ENCODE measurements at regions not wholly inside any gene's neighbourhood (a gene's known extent, or its start where the extent isn't known, plus 50 kb on each side); places are given as distances from the start of the nearest gene placed in this dataset.
"Not testable (repeated sequence)": the region's sequence is repeated elsewhere in the genome, so short reads cannot be mapped to it uniquely, and the experiment has no call there.

- no peak for DNase-seq
Measured at GRCh38 chr16:75837681-75838080, 111.4 kb upstream of the CPHXL start.

GRCh38 chr16:75841517-75841916 lies 115.2 kb upstream of the CPHXL start:
- DNase-seq = no peak

- no peak for DNase-seq
Measured at GRCh38 chr16:75847172-75847571, 120.9 kb upstream of the CPHXL start.

- DNase-seq = no peak
Measured at GRCh38 chr16:75854152-75854551, 127.9 kb upstream of the CPHXL start.

DNA sequence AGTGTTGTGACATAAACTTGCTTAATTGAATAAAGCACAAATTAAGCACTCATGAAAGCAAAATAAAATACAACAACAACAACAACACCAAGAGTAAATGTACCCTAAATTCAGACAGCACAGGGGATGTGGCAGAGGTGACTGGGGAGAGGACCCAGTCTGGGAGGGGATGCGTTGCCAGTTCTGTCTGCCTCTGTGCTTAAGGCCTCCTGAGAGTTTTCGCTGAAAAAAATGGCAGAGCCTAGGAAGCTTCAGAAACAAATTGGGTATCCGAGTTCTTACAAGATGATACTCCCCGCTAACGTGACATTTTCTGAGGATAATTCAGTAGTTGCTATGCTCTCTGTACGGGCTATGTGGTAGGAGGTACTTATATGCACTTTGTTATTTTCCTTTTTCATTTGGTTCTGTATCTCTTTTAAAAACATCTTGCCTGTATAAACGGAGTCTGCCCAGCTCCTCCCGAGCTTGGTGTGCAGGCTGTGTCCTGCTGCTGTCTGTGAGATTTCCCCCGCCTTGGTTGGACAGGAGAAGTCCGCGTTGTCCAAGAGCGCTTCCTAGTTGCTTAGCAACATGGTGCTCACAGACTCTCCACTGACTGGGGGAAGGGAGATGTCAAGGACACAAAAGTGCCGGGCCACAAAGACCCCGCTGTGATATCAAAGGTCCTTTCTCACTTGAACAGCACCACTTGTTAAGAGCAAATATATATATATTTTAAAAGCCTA lies 134.2 kb upstream of the CPHXL start:
- peak; percentile 50 for DNase-seq

DNA sequence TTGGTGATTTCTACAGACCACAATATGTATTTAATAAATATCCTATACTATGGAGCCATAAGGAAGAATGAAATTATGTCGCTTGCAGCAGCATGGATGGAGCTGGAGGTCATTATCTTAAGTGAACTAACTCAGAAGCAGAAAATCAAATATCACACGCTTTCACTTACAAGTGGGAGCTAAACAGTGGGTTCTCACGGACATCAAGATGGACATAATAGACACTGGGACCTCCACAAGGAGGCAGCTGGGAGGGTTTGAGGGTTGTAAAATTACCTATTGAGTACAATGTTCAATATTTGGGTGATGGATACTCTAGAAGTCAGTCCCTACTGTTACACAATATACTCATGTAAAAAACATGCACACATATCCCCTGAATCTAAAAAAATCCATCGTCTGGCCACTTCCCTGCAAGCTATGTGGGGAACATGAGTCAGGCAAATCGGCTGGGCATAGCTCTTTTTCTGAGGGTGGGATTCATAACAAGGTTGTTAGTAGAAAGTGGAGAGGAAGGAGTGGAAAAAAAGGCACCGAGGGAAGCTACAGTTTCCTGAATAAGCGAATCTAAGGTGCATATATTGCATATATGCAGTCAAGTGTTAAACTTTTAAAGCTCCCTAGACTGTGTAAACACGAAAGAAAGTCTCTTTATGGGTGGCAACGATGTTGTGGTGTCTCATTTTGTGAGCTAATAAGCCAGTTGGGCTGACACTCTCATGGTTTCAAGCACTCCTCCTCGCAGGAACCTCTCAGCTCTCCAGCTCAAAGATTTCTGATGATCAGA lies 135.2 kb upstream of the CPHXL start:
- DNase-seq = no peak

GRCh38 chr16:75862098-75862386 lies 135.8 kb upstream of the CPHXL start:
- no peak for DNase-seq

- no peak for DNase-seq
Measured at GRCh38 chr16:75864243-75864642, 138.0 kb upstream of the CPHXL start.

- DNase-seq = no peak
Measured at GRCh38 chr16:75865736-75866135, 139.4 kb upstream of the CPHXL start.

GRCh38 chr16:75868636-75869632 lies 142.6 kb upstream of the CPHXL start:
- no peak for DNase-seq

DNA sequence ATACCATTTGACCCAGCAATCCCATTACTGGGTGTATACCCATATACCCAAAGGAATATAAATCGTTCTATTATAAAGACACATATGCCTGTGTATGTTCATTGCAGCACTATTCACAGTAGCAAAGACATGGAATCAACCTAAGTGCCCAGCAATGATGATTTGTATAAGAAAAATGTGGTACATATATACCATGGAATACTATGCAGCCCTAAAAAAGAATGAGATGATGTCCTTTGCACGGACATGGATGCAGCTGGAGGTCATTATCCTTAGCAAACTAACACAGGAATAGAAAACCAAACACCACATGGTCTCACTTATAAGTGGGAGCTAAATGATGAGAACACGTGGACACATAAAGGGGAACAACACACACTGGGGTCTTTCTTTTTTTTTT lies 155.0 kb upstream of the CPHXL start:
- not testable (repeated sequence) for DNase-seq

GRCh38 chr16:75899163-75899562 lies 172.9 kb upstream of the CPHXL start:
- no peak for DNase-seq

- DNase-seq = no peak
Measured at GRCh38 chr16:75908331-75909117, 182.2 kb upstream of the CPHXL start.

DNA sequence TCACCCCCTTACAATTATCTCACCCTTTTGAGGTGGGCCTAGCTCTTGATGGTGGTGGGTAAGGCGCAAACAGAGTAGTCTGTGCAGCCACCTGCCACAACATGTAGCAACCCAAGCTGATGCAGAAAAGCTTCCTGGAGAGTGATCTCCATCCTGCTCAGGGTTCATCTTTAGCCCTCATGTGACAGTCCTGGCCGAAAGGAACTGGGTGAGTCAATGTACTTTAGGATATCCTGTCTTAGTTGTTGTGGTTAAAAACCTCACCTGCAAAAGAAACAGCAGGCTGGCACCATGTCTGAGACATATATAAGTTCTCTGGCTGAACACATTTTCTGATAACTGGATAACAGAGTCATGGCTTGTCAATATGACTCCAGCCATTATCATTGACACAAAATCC lies 183.5 kb upstream of the CPHXL start:
- DNase-seq = no peak

DNA sequence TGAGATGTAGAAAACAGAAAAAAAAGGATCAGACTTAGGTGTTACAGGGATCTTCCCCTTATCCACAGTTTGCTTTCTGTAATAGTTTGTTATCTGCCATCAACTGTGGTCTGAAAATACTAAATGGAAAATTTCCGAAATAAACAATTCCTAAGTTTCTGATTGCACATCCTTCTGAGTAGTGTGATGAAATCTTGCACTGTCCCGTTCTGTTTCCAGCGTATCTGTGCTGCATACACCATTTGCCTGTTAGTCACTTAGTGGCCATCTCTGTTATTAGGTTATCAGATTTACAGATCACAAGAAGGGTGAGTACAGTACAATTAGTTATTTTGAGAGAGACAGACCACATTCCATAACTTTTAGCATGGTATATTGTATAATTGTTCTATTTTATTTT lies 185.6 kb upstream of the CPHXL start:
- DNase-seq = no peak

GRCh38 chr16:75913958-75914357 lies 187.7 kb upstream of the CPHXL start:
- no peak for DNase-seq

DNA sequence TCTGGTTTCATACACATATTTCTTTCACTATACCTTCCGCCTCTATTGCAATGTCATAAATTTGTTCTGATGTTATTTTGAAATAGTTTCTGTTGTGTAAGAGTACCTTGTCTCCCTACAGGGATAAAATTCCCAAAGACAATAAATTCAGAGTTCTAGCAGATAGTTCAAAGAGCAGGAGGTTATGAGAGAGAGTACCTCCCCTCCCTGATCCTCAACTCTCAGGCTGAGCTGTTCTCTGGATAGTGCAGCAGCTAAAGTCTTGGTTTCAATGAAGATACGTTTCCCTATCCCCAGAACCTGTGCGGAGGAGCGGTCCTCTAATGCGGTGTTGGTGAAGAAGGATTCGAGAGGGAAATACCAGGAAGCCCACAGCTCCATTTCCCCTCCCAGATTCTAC lies 190.2 kb upstream of the CPHXL start:
- DNase-seq = no peak

GRCh38 chr16:75918109-75918508 lies 191.8 kb upstream of the CPHXL start:
- DNase-seq = no peak

DNA sequence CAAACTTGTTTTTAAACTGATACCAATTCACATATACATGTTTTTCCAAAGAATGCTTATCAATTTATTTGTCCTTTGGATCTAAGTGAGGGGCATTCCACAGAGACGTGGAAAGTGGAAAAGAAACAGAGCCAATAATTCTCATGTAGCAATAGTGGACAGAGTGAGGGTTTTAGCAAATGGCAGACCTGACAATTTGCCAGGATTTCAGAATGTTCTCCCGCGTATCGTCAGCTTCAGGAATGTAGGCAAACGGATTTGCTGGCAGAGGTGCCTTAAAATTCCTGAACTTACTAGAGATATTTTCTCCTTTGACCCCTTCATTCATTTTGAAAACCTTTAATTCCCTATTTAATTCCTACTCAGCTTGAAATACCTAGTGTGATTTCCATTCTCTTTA lies 193.4 kb upstream of the CPHXL start:
- DNase-seq = no peak

- no peak for DNase-seq
Measured at GRCh38 chr16:75921281-75921680, 195.0 kb upstream of the CPHXL start.

GRCh38 chr16:75922250-75922649 lies 196.0 kb upstream of the CPHXL start:
- DNase-seq = no peak

DNA sequence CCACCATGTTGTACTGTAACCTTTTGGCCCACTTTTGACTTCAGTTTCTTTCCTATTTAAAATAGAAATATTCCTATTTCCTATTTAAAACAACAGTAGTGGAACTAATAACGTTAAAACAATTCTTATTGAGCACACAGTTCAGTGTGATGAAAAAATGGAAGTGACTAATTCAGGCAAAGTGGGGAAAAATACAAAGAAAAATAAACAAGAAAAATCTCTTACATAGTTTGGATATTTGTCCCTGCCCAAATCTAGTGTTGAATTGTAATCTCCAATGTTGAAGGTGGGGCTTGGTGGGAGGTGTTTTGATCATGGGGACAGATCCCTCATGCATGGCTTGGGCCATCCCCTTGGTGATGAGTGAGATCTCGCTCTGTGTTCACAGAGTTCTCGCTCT lies 198.1 kb upstream of the CPHXL start:
- no peak for DNase-seq

GRCh38 chr16:75927810-75928209 lies 201.5 kb upstream of the CPHXL start:
- DNase-seq = no peak

Data from NCI-H2029 (cell line).